DOHH2 (cell line): ENCODE measurements at regions not wholly inside any gene's neighbourhood (a gene's known extent, or its start where the extent isn't known, plus 50 kb on each side); places are given as distances from the start of the nearest gene placed in this dataset.

Experiments used
- H3F3A ChIP-seq: fragments of 200-600 bp; sonication (generic), shearing (Covaris generic); 2 replicates; pipeline ENCODE4 v1.6.0; 2016; ENCODE audit warnings: antibody characterized with exemption, mild to moderate bottlenecking; ENCODE audit not compliant: control insufficient read depth, insufficient read depth
- H3K27ac ChIP-seq: fragments of 200-600 bp; sonication (generic); 2 replicates; pipeline ENCODE4 v1.5.1; 2014; ENCODE audit warnings: low read depth, mild to moderate bottlenecking, low read length, moderate library complexity
- H3K27me3 ChIP-seq: fragments of 200-600 bp; sonication (generic); 2 replicates; pipeline ENCODE4 v1.6.1; 2014; ENCODE audit warnings: mild to moderate bottlenecking, low read length, mixed read lengths; ENCODE audit not compliant: control insufficient read depth
- H3K36me3 ChIP-seq: fragments of 200-600 bp; sonication (generic); 2 replicates; pipeline ENCODE4 v1.6.1; 2014; ENCODE audit warnings: mild to moderate bottlenecking, low read length, moderate library complexity, mixed read lengths; ENCODE audit not compliant: control insufficient read depth
- H3K4me1 ChIP-seq: fragments of 200-600 bp; sonication (generic); 2 replicates; pipeline ENCODE4 v1.6.1; 2014; ENCODE audit warnings: mild to moderate bottlenecking, low read length, mixed read lengths; ENCODE audit not compliant: control insufficient read depth
- H3K4me2 ChIP-seq: fragments of 200-600 bp; sonication (generic); 2 replicates; pipeline ENCODE4 v1.6.0; 2014; ENCODE audit warnings: mild to moderate bottlenecking, low read length, moderate library complexity
- H3K4me3 ChIP-seq: fragments of 200-600 bp; sonication (generic); 2 replicates; pipeline ENCODE4 v1.5.1; 2014; ENCODE audit warnings: mild to moderate bottlenecking, low read length, mixed read lengths
- H3K79me2 ChIP-seq: fragments of 200-600 bp; sonication (generic); 2 replicates; pipeline ENCODE4 v1.6.1; 2014; ENCODE audit warnings: mild to moderate bottlenecking, low read length, mixed read lengths; ENCODE audit not compliant: control insufficient read depth
- H3K9me2 ChIP-seq: fragments of 200-600 bp; sonication (generic); replicated peaks from 2 replicates; pipeline ENCODE4 v1.6.1; 2014; ENCODE audit warnings: mild to moderate bottlenecking, low read length, mixed read lengths; ENCODE audit not compliant: control insufficient read depth
- H3K9me3 ChIP-seq: fragments of 200-600 bp; sonication (generic); 2 replicates; pipeline ENCODE4 v1.6.1; 2014; ENCODE audit warnings: antibody characterized with exemption, low read length, mixed read lengths; ENCODE audit not compliant: control insufficient read depth, insufficient read depth
- H4K20me1 ChIP-seq: fragments of 200-600 bp; sonication (generic); 2 replicates; pipeline ENCODE4 v1.6.0; 2014; ENCODE audit warnings: low read depth, mild to moderate bottlenecking, antibody characterized with exemption, low read length, moderate library complexity; ENCODE audit not compliant: control insufficient read depth, insufficient read depth
- EZH2phosphoT487 ChIP-seq: fragments of 200-600 bp; sonication (generic); IDR thresholded peaks from 2 replicates; pipeline ENCODE4 v1.6.1; 2017; ENCODE audit warnings: borderline replicate concordance, mild to moderate bottlenecking, antibody characterized with exemption, low read length, moderate library complexity, mixed read lengths
- TF ChIP-seq, protein P1 (sequence below): fragments of 200-600 bp; sonication (generic); IDR thresholded peaks from one replicate; pipeline ENCODE4 v1.5.1; 2014; ENCODE audit warnings: antibody characterized with exemption, mild to moderate bottlenecking, low read depth, low read length; ENCODE audit not compliant: poor library complexity, severe bottlenecking

DNA sequence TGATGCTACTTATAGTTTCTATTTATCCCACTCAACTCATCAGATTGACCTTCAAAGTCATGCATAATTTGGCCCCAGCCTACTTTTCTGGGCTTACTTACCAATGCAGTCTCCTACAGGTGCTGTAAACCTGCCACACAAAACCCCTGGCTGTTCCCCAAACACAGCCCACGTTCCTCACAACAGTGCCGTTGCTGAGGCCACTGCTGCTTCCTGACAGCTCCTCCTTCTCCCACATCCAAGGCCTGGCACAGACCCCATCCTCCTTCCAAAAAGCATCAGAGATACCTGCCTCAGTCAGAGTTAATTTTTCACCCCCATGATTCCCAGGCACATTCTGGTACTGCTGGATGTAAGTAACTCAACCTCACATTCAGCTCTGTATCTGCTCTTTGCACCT is 68.1 kb upstream of the SIMC1 start:
- Histone ChIP-seq H3F3A (no peaks in the 10 kb centered on the region), H3K9me3 (no peaks in the 10 kb centered on the region), H3K36me3 (no peaks in the 10 kb centered on the region), H3K9me2 (no peaks in the 10 kb centered on the region), H3K27me3 (peaks cover 23% of the 10 kb centered on the region), H3K4me2 (no peak overlapping the region), H3K27ac (no peak overlapping the region), H3K4me1 (no peaks in the 10 kb centered on the region), H3K79me2 (no peaks in the 10 kb centered on the region), H4K20me1 (no peaks in the 10 kb centered on the region), H3K4me3 (no peak overlapping the region)
- TF ChIP-seq EZH2phosphoT487: no peak
- TF ChIP-seq, protein P1, sequence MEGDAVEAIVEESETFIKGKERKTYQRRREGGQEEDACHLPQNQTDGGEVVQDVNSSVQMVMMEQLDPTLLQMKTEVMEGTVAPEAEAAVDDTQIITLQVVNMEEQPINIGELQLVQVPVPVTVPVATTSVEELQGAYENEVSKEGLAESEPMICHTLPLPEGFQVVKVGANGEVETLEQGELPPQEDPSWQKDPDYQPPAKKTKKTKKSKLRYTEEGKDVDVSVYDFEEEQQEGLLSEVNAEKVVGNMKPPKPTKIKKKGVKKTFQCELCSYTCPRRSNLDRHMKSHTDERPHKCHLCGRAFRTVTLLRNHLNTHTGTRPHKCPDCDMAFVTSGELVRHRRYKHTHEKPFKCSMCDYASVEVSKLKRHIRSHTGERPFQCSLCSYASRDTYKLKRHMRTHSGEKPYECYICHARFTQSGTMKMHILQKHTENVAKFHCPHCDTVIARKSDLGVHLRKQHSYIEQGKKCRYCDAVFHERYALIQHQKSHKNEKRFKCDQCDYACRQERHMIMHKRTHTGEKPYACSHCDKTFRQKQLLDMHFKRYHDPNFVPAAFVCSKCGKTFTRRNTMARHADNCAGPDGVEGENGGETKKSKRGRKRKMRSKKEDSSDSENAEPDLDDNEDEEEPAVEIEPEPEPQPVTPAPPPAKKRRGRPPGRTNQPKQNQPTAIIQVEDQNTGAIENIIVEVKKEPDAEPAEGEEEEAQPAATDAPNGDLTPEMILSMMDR: no peak

DNA sequence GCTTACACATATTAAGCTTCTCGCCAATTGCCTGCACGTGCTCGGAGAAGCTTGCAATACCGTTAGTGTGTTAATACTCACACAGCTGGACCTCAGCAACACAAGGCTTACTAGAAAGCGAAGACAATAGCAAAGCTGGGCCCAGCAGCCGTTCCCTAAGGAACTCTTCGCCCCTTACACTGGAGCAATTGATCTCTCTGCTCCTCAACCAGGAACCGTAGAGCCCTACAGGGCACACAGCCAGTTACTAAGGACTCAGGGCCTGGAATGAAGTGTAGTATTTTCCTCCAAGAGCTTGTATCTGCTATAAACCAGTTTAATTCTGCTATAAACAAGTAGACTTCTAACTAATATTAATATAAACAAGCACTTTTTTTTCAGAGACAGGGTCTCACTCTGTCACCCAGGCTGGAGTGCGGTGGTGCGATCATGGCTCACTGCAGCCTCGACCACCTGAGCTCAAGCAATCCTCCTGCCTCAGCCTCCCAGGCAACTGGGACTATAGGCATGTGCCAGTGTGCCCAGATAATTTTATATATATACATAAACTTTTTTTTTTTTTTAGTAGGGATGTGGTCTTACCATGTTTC is 67.0 kb upstream of the SIMC1 start:
- Histone ChIP-seq H3K4me1 (no peaks in the 10 kb centered on the region), H3K4me3 (no peak overlapping the region), H3K9me2 (no peaks in the 10 kb centered on the region), H3K27ac (no peak overlapping the region), H3K36me3 (no peaks in the 10 kb centered on the region), H3F3A (no peaks in the 10 kb centered on the region), H3K79me2 (no peaks in the 10 kb centered on the region), H3K4me2 (no peak overlapping the region), H4K20me1 (no peaks in the 10 kb centered on the region), H3K9me3 (no peaks in the 10 kb centered on the region), H3K27me3 (peaks cover 19% of the 10 kb centered on the region)
- TF ChIP-seq, protein P1: no peak
- TF ChIP-seq EZH2phosphoT487: no peak

DNA sequence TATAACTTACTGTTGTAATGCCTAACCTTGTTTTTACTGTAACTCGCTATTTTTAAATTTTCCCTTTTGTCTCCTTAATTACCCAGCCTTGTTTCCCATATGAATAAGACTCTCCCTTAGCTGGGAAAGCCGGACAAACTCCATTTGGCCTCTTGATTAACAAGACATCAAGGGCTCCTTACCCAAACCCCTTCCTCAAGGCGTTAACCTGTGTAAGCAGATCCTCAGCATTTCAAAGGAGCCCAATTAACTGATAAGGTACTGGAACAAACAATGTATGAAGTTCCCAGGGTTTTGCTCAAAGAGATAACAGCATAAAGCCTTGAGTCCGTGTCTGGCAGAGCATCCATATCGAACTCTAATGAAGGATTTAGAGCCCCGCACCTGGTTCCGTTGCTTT is 66.0 kb upstream of the SIMC1 start:
- H3K9me3 ChIP-seq: no peaks in the 10 kb centered on the region

More for the DNA sequence above, 66.0 kb upstream of the SIMC1 start:
- no peaks in the 10 kb centered on the region for H3K79me2 ChIP-seq
- TF ChIP-seq EZH2phosphoT487: no peak
- TF ChIP-seq, protein P1: no peak
- peaks cover 15% of the 10 kb centered on the region for H3K27me3 ChIP-seq
- no peak overlapping the region for H3K4me2 ChIP-seq
- H3K9me2 ChIP-seq: no peaks in the 10 kb centered on the region
- no peaks in the 10 kb centered on the region for H4K20me1 ChIP-seq
- no peaks in the 10 kb centered on the region for H3F3A ChIP-seq
- no peaks in the 10 kb centered on the region for H3K36me3 ChIP-seq
- no peaks in the 10 kb centered on the region for H3K4me1 ChIP-seq
- H3K27ac ChIP-seq: no peak overlapping the region
- H3K4me3 ChIP-seq: no peak overlapping the region
